ENCODE measurements at regions not wholly inside any gene's neighbourhood (a gene's known extent, or its start where the extent isn't known, plus 50 kb on each side); places are given as distances from the start of the nearest gene placed in this dataset.

DNA sequence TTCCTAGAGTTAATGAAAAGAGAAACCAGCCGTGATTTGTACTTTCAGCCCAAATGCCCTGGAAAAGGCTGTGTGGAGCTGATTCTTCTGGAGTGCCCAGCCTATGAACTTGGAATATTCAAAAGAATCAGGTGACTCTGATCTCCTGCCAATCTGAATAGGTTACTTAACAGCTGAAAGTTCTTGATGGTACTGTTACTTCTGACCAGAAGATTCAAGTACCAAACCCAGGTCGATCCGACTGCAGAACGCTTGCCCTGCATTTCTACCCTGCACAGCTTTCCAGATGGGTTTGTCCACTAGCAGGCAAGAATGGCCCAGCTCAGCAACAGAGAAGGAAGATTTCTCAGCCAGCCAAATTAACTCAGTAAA is 430.4 kb downstream of the PID1 start:
- Histone ChIP-seq H3K4me3 (no peak overlapping the region), H3K27ac (no peak overlapping the region), H3K4me1 (replicated peaks in 1 of 2) (no peaks in the 10 kb centered on the region), H3K27me3 (no peaks in the 10 kb centered on the region), H3K9me3 (replicated peaks in 1 of 3) (no peaks in the 10 kb centered on the region), H3K36me3 (replicated peaks in 1 of 2) (no peaks in the 10 kb centered on the region)
- WGBS, 4 donors = 90 to 96% (median 94%) methylated on average over 4 of the region's 4 CpGs
- TF ChIP-seq, protein P1, sequence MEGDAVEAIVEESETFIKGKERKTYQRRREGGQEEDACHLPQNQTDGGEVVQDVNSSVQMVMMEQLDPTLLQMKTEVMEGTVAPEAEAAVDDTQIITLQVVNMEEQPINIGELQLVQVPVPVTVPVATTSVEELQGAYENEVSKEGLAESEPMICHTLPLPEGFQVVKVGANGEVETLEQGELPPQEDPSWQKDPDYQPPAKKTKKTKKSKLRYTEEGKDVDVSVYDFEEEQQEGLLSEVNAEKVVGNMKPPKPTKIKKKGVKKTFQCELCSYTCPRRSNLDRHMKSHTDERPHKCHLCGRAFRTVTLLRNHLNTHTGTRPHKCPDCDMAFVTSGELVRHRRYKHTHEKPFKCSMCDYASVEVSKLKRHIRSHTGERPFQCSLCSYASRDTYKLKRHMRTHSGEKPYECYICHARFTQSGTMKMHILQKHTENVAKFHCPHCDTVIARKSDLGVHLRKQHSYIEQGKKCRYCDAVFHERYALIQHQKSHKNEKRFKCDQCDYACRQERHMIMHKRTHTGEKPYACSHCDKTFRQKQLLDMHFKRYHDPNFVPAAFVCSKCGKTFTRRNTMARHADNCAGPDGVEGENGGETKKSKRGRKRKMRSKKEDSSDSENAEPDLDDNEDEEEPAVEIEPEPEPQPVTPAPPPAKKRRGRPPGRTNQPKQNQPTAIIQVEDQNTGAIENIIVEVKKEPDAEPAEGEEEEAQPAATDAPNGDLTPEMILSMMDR (IDR thresholded peaks at IDR 0.05) = no peak
- no peak for TF ChIP-seq POLR2A (IDR thresholded peaks at IDR 0.05)
- DNase-seq = no peak
- intact Hi-C loops (cut with DNase I) = no loop called here

DNA sequence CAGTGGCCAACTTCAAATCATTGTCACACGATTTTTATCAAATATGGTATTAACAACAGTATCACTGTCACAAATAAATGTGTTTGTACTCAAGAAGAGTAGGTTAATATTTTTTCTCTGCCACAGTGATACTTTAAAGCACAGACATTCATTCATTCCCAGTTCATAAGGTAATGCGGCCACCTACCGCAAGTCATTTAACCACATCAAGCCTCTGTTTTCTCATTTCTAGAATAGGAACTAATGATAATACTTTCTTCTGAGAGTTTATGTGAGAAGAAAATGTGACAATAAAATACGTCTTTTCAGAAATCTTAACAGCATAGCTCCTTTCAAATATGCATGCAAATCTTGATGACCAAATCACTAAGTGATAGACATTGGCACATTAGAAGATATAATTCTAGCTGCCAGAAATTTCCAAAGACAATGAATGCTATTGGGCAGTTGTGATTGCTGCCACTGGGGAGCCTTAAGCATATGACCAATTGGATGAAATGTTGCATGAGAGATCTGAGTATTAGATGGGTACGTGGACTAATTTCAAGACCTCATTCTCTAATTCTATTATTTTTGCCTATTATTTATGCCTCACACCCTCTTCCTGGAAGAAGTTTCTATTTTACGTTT is 430.9 kb downstream of the PID1 start:
- Histone ChIP-seq H3K9me3 (replicated peaks in 1 of 3) (no peaks in the 10 kb centered on the region), H3K4me1 (replicated peaks in 1 of 2) (no peaks in the 10 kb centered on the region)
- 85 to 88% (median 87%) methylated on average over 6 of the region's 6 CpGs for WGBS, 4 donors

GRCh38 chr2:228839421-228839876 is 431.6 kb downstream of the PID1 start:
- Histone ChIP-seq H3K36me3 (replicated peaks in 1 of 2) (no peaks in the 10 kb centered on the region), H3K27ac (no peak overlapping the region), H3K9me3 (replicated peaks in 1 of 3) (no peaks in the 10 kb centered on the region), H3K4me3 (no peak overlapping the region), H3K4me1 (replicated peaks in 1 of 2) (no peaks in the 10 kb centered on the region), H3K27me3 (no peaks in the 10 kb centered on the region)
- WGBS, 4 donors = 55 to 66% (median 60%) methylated on average over 3 of the region's 3 CpGs
- intact Hi-C loops (cut with DNase I) = no loop called here
- DNase-seq = no peak
- TF ChIP-seq, protein P1 (IDR thresholded peaks at IDR 0.05) = no peak
- no peak for TF ChIP-seq POLR2A (IDR thresholded peaks at IDR 0.05)

More for the DNA sequence above, 430.9 kb downstream of the PID1 start:
- H3K27me3 ChIP-seq = no peaks in the 10 kb centered on the region
- TF ChIP-seq, protein P1 (IDR thresholded peaks at IDR 0.05) = no peak
- TF ChIP-seq POLR2A (IDR thresholded peaks at IDR 0.05) = no peak
- no peak for DNase-seq
- no peak overlapping the region for H3K27ac ChIP-seq
- no peaks in the 10 kb centered on the region for H3K36me3 ChIP-seq (replicated peaks in 1 of 2)
- intact Hi-C loops (cut with DNase I) = no loop called here
- H3K4me3 ChIP-seq = no peak overlapping the region

GRCh38 chr2:228838819-228839218 is 432.3 kb downstream of the PID1 start:
- intact Hi-C loops (cut with DNase I) = no loop called here
- Histone ChIP-seq H3K9me3 (replicated peaks in 1 of 3) (no peaks in the 10 kb centered on the region), H3K4me3 (no peak overlapping the region), H3K4me1 (replicated peaks in 1 of 2) (no peaks in the 10 kb centered on the region), H3K27ac (no peak overlapping the region), H3K36me3 (replicated peaks in 1 of 2) (no peaks in the 10 kb centered on the region), H3K27me3 (no peaks in the 10 kb centered on the region)
- TF ChIP-seq, protein P1 (IDR thresholded peaks at IDR 0.05) = no peak
- no peak for TF ChIP-seq POLR2A (IDR thresholded peaks at IDR 0.05)
- no peak for DNase-seq
- WGBS, 4 donors = 76 to 79% (median 77%) methylated on average over 4 of the region's 4 CpGs
